ENCODE measurements at regions not wholly inside any gene's neighbourhood (a gene's known extent, or its start where the extent isn't known, plus 50 kb on each side); places are given as distances from the start of the nearest gene placed in this dataset.

GRCh38 chrX:69228732-69229131 lies 63.5 kb upstream of the PJA1 start:
- no peak for TF ChIP-seq EP300 (IDR thresholded peaks at IDR 0.05; ENCODE audit: borderline replicate concordance)
- no peak for TF ChIP-seq MAX (IDR thresholded peaks at IDR 0.05)
- no peak for TF ChIP-seq TAF1 (IDR thresholded peaks at IDR 0.05; ENCODE audit: low read depth)
- TF ChIP-seq RAD21 (IDR thresholded peaks at IDR 0.05; ENCODE audit: low read depth): no peak
- no peak for TF ChIP-seq CREB1 (IDR thresholded peaks at IDR 0.05; ENCODE audit: low read depth)
- TF ChIP-seq NFIC (IDR thresholded peaks at IDR 0.05): no peak
- no peak for TF ChIP-seq TCF12 (IDR thresholded peaks at IDR 0.05; ENCODE audit: low read depth)
- TF ChIP-seq EGR1 (IDR thresholded peaks at IDR 0.05): no peak
- no peak for TF ChIP-seq FOXM1 (IDR thresholded peaks at IDR 0.05; ENCODE audit: borderline replicate concordance, low read depth)
- TF ChIP-seq TEAD4 (IDR thresholded peaks at IDR 0.05): no peak
- no peak for TF ChIP-seq ZBTB7A (IDR thresholded peaks at IDR 0.05; ENCODE audit: low read depth)
- TF ChIP-seq CEBPB (IDR thresholded peaks at IDR 0.05): no peak
- TF ChIP-seq YY1 (IDR thresholded peaks at IDR 0.05; ENCODE audit: low read depth): no peak
- TF ChIP-seq REST (IDR thresholded peaks at IDR 0.05; ENCODE audit: low read depth): no peak
- no peak for TF ChIP-seq USF1 (IDR thresholded peaks at IDR 0.05)

GRCh38 chrX:69226459-69227158 lies 61.4 kb upstream of the PJA1 start:
- no peak for TF ChIP-seq YY1 (IDR thresholded peaks at IDR 0.05; ENCODE audit: low read depth)
- no peak for TF ChIP-seq TEAD4 (IDR thresholded peaks at IDR 0.05)

GRCh38 chrX:69222103-69223090 lies 57.1 kb upstream of the PJA1 start:
- TF ChIP-seq NFIC (IDR thresholded peaks at IDR 0.05): no peak
- peak; percentile 85 for TF ChIP-seq RAD21 (IDR thresholded peaks at IDR 0.05; ENCODE audit: low read depth)

- no peak for TF ChIP-seq TCF12 (IDR thresholded peaks at IDR 0.05; ENCODE audit: low read depth)
- TF ChIP-seq MAX (IDR thresholded peaks at IDR 0.05): no peak
- TF ChIP-seq CREB1 (IDR thresholded peaks at IDR 0.05; ENCODE audit: low read depth): no peak
- no peak for TF ChIP-seq ZBTB7A (IDR thresholded peaks at IDR 0.05; ENCODE audit: low read depth)
- no peak for TF ChIP-seq REST (IDR thresholded peaks at IDR 0.05; ENCODE audit: low read depth)
- TF ChIP-seq EP300 (IDR thresholded peaks at IDR 0.05; ENCODE audit: borderline replicate concordance): no peak
- TF ChIP-seq RAD21 (IDR thresholded peaks at IDR 0.05; ENCODE audit: low read depth): no peak
- no peak for TF ChIP-seq USF1 (IDR thresholded peaks at IDR 0.05)
- no peak for TF ChIP-seq YY1 (IDR thresholded peaks at IDR 0.05; ENCODE audit: low read depth)
- TF ChIP-seq NFIC (IDR thresholded peaks at IDR 0.05): no peak
- TF ChIP-seq TEAD4 (IDR thresholded peaks at IDR 0.05): no peak
- no peak for TF ChIP-seq EGR1 (IDR thresholded peaks at IDR 0.05)
- no peak for TF ChIP-seq FOXM1 (IDR thresholded peaks at IDR 0.05; ENCODE audit: borderline replicate concordance, low read depth)
Observed at GRCh38 chrX:69221239-69222102, 56.2 kb upstream of the PJA1 start.

GRCh38 chrX:69218407-69218997 lies 53.2 kb upstream of the PJA1 start:
- no peak for TF ChIP-seq USF1 (IDR thresholded peaks at IDR 0.05)
- no peak for TF ChIP-seq FOXM1 (IDR thresholded peaks at IDR 0.05; ENCODE audit: borderline replicate concordance, low read depth)

Data from Ishikawa (cell line).